Panc1 (cell line): ENCODE measurements at regions not wholly inside any gene's neighbourhood (a gene's known extent, or its start where the extent isn't known, plus 50 kb on each side); places are given as distances from the start of the nearest gene placed in this dataset.

Experiments
- ATAC-seq: fragments of 200-7000 bp; cut with Tn5 transposase; 2 replicates; pipeline ENCODE4 v1.9.1; 2020; ENCODE audit warnings: mild to moderate bottlenecking, moderate library complexity
- BruUV-seq: library from RNA; stranded (reverse); fragments of 400-500 nt; replicated peaks from 2 replicates; lab custom pipeline; 2021; lab: Mats Ljungman, UMichigan
- CTCF ChIA-PET: fragments of 300-600 bp; sonication (Branson Sonifier 250); formaldehyde crosslinking; loops from one replicate; lab custom pipeline; 2022; ENCODE audit warnings: antibody characterized with exemption; lab: Charles Lee
- POLR2A ChIA-PET: fragments of 300-600 bp; sonication (Branson Sonifier 250); formaldehyde crosslinking; loops from one replicate; lab custom pipeline; 2022; ENCODE audit warnings: antibody characterized with exemption; lab: Charles Lee
- DNase-seq: peaks from one replicate; pipeline ENCODE4 v3.0.0-alpha.2; 2010; ENCODE audit warnings: low read depth, low spot score
- H3K27ac ChIP-seq: 2 replicates; pipeline ENCODE4 v1.5.1; 2011; ENCODE audit warnings: mild to moderate bottlenecking, low read length, inconsistent platforms
- H3K27me3 ChIP-seq: fragments of 200-500 bp; sonication (Bioruptor generic); 2 replicates; pipeline ENCODE4 v1.6.0; 2014; ENCODE audit warnings: low read length, inconsistent platforms; ENCODE audit not compliant: control insufficient read depth, insufficient read depth
- H3K36me3 ChIP-seq: fragments of 200-500 bp; sonication (Bioruptor generic); 2 replicates; pipeline ENCODE4 v1.5.1; 2014; ENCODE audit warnings: inconsistent platforms, mild to moderate bottlenecking, low read length, moderate library complexity; ENCODE audit not compliant: control insufficient read depth, insufficient read depth
- H3K4me1 ChIP-seq: 2 replicates; pipeline ENCODE4 v1.5.1; 2011; ENCODE audit warnings: inconsistent platforms, mild to moderate bottlenecking, low read length, moderate library complexity; ENCODE audit not compliant: control insufficient read depth, insufficient read depth
- H3K4me3 ChIP-seq, 2 experiments: 2 replicates each; pipeline ENCODE4 v1.5.1; 2011 to 2012; ENCODE audit warnings: low read depth in 2 of 2, low read length in 2 of 2, mild to moderate bottlenecking in 2 of 2, inconsistent platforms in 1 of 2, moderate library complexity in 1 of 2
- H3K9me3 ChIP-seq: fragments of 200-500 bp; sonication (Bioruptor generic); 2 replicates; pipeline ENCODE4 v1.5.1; 2014; ENCODE audit warnings: low read depth, mild to moderate bottlenecking, inconsistent platforms, low read length, moderate library complexity; ENCODE audit not compliant: control insufficient read depth, insufficient read depth
- POLR2AphosphoS5 ChIP-seq: IDR thresholded peaks from 2 replicates; pipeline ENCODE4 v1.6.1; 2012; ENCODE audit warnings: mild to moderate bottlenecking, low read depth, low read length, moderate library complexity
- SIN3A ChIP-seq: IDR thresholded peaks from 2 replicates; pipeline ENCODE4 v1.6.1; 2012; ENCODE audit warnings: low read depth, mild to moderate bottlenecking, low read length, moderate library complexity, borderline replicate concordance; ENCODE audit not compliant: insufficient read depth
- TCF7L2 ChIP-seq: IDR thresholded peaks from 2 replicates; pipeline ENCODE4 v1.6.1; 2011; ENCODE audit warnings: mild to moderate bottlenecking, low read depth, low read length, inconsistent platforms
- in situ Hi-C: cut with HindIII; loops from 2 replicates; pipeline ENCODE4 v1.10.0; 2016; ENCODE audit warnings: low sequenced_read_pairs, low pct_unique_long_range_greater_than_20kb
- intact Hi-C: fragments of 100-400 bp; cut with micrococcal nuclease; formaldehyde crosslinking; loops from one replicate; pipeline ENCODE4 v1.10.0; 2022; ENCODE audit not compliant: unreplicated experiment
- TF ChIP-seq, protein P1 (sequence below): fragments of 450-650 bp; IDR thresholded peaks from 2 replicates; pipeline ENCODE4 v1.5.1; 2017; ENCODE audit warnings: mild to moderate bottlenecking
- TF ChIP-seq, protein P2 (sequence below), 2 experiments: IDR thresholded peaks; 2 replicates each; pipeline ENCODE4 v1.6.1; 2011 to 2012; ENCODE audit warnings: low read depth in 2 of 2, control low read depth in 1 of 2, low read length in 1 of 2, mild to moderate bottlenecking in 1 of 2, moderate library complexity in 1 of 2; ENCODE audit not compliant: insufficient read depth in 1 of 2

DNA sequence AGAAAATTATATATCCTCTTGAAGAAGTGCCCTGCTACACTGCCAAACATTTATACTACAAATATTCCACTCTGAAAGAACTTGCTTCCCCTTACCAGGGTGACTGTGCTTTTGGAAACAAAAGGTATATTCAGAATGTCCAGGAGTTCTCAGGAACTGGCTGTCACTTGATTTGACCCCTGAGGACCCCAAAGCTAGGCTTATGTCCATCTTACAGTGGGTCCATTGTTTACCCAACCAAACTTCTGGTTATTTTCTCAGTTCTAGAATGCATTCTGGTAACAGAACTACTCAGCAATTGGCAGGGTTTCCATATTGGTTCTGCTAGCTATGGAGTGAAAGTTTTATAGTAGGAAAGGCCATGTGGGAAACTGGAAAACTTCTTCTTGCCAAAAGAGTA lies 207.1 kb upstream of the KCTD3 start:
- POLR2A ChIA-PET: no interaction called here
- intact Hi-C loops (no loop called here), in situ Hi-C loops (no loop called here)
- H3K9me3 ChIP-seq: no peaks in the 10 kb centered on the region
- H3K27ac ChIP-seq: no peak overlapping the region
- DNase-seq (no peak), ATAC-seq (no peak)
- no peak overlapping the region for H3K4me3 ChIP-seq
- H3K4me1 ChIP-seq: no peaks in the 10 kb centered on the region
- CTCF ChIA-PET: no interaction called here
- TF ChIP-seq, protein P1, sequence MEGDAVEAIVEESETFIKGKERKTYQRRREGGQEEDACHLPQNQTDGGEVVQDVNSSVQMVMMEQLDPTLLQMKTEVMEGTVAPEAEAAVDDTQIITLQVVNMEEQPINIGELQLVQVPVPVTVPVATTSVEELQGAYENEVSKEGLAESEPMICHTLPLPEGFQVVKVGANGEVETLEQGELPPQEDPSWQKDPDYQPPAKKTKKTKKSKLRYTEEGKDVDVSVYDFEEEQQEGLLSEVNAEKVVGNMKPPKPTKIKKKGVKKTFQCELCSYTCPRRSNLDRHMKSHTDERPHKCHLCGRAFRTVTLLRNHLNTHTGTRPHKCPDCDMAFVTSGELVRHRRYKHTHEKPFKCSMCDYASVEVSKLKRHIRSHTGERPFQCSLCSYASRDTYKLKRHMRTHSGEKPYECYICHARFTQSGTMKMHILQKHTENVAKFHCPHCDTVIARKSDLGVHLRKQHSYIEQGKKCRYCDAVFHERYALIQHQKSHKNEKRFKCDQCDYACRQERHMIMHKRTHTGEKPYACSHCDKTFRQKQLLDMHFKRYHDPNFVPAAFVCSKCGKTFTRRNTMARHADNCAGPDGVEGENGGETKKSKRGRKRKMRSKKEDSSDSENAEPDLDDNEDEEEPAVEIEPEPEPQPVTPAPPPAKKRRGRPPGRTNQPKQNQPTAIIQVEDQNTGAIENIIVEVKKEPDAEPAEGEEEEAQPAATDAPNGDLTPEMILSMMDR: no peak
- TF ChIP-seq TCF7L2: no peak
- TF ChIP-seq SIN3A: no peak
- no peak for TF ChIP-seq POLR2AphosphoS5
- TF ChIP-seq, protein P2, sequence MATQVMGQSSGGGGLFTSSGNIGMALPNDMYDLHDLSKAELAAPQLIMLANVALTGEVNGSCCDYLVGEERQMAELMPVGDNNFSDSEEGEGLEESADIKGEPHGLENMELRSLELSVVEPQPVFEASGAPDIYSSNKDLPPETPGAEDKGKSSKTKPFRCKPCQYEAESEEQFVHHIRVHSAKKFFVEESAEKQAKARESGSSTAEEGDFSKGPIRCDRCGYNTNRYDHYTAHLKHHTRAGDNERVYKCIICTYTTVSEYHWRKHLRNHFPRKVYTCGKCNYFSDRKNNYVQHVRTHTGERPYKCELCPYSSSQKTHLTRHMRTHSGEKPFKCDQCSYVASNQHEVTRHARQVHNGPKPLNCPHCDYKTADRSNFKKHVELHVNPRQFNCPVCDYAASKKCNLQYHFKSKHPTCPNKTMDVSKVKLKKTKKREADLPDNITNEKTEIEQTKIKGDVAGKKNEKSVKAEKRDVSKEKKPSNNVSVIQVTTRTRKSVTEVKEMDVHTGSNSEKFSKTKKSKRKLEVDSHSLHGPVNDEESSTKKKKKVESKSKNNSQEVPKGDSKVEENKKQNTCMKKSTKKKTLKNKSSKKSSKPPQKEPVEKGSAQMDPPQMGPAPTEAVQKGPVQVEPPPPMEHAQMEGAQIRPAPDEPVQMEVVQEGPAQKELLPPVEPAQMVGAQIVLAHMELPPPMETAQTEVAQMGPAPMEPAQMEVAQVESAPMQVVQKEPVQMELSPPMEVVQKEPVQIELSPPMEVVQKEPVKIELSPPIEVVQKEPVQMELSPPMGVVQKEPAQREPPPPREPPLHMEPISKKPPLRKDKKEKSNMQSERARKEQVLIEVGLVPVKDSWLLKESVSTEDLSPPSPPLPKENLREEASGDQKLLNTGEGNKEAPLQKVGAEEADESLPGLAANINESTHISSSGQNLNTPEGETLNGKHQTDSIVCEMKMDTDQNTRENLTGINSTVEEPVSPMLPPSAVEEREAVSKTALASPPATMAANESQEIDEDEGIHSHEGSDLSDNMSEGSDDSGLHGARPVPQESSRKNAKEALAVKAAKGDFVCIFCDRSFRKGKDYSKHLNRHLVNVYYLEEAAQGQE (IDR thresholded peaks at IDR 0.05; ENCODE audit: insufficient read depth in 1 of 2, low read depth in 2 of 2, low read length in 1 of 2): no peak
- no peaks in the 10 kb centered on the region for H3K36me3 ChIP-seq
- H3K27me3 ChIP-seq: no peaks in the 10 kb centered on the region
- BruUV-seq: no TSS peak

- Histone ChIP-seq H3K27me3 (no peaks in the 10 kb centered on the region), H3K4me1 (no peaks in the 10 kb centered on the region), H3K36me3 (no peaks in the 10 kb centered on the region), H3K27ac (no peak overlapping the region), H3K9me3 (no peaks in the 10 kb centered on the region), H3K4me3 (no peak overlapping the region)
- ATAC-seq (no peak), DNase-seq (no peak)
- BruUV-seq: no TSS peak
- ChIA-PET CTCF (no interaction called here), POLR2A (no interaction called here)
- intact Hi-C loops (no loop called here), in situ Hi-C loops (no loop called here)
- TF ChIP-seq POLR2AphosphoS5 (no peak), TCF7L2 (no peak), SIN3A (no peak)
- TF ChIP-seq, protein P1: no peak
- TF ChIP-seq, protein P2 (IDR thresholded peaks at IDR 0.05; ENCODE audit: insufficient read depth in 1 of 2, low read depth in 2 of 2, low read length in 1 of 2): no peak
Observed at GRCh38 chr1:215360758-215361157, 206.3 kb upstream of the KCTD3 start.
